IPS DF 6.9 (cell line): ENCODE measurements at regions not wholly inside any gene's neighbourhood (a gene's known extent, or its start where the extent isn't known, plus 50 kb on each side); places are given as distances from the start of the nearest gene placed in this dataset.

Experiments
- DNase-seq: peaks from one replicate; pipeline ENCODE4 v3.0.0-alpha.2; 2013; ENCODE audit warnings: low read depth, low spot score
- H3K27ac ChIP-seq: one replicate; pipeline ENCODE4 v1.5.1; 2013; ENCODE audit warnings: low read length, control low read depth
- H3K27me3 ChIP-seq: 2 replicates; pipeline ENCODE4 v1.6.1; 2013; ENCODE audit warnings: mild to moderate bottlenecking, low read length; ENCODE audit not compliant: control insufficient read depth, insufficient read depth
- H3K36me3 ChIP-seq: 2 replicates; pipeline ENCODE4 v1.6.1; 2013; ENCODE audit warnings: low read length; ENCODE audit not compliant: control insufficient read depth, insufficient read depth
- H3K4me1 ChIP-seq: 2 replicates; pipeline ENCODE4 v1.6.1; 2013; ENCODE audit warnings: low read length; ENCODE audit not compliant: control insufficient read depth, insufficient read depth
- H3K4me3 ChIP-seq: 2 replicates; pipeline ENCODE4 v1.5.1; 2013; ENCODE audit warnings: mild to moderate bottlenecking, low read length
- H3K9me3 ChIP-seq: 2 replicates; pipeline ENCODE4 v1.6.1; 2013; ENCODE audit warnings: low read length, inconsistent platforms; ENCODE audit not compliant: control insufficient read depth, insufficient read depth
- WGBS: extraction: QIAGEN DNeasy Blood & Tissue Kit; methylation state at CpG from one replicate; pipeline ENCODE4 v1.1.7; 2013; ENCODE audit warnings: mixed read lengths, missing lambda C conversion rate; ENCODE audit not compliant: insufficient read length, insufficient coverage; 5-methylcytosine and 5-hydroxymethylcytosine counted together

- WGBS: no CpG with 5 or more reads among the region's 2 CpGs
- DNase-seq: no peak
- no peaks in the 10 kb centered on the region for H3K27me3 ChIP-seq
- no peaks in the 10 kb centered on the region for H3K36me3 ChIP-seq
- no peaks in the 10 kb centered on the region for H3K9me3 ChIP-seq
- no peak overlapping the region for H3K27ac ChIP-seq
- no peak overlapping the region for H3K4me3 ChIP-seq
- no peaks in the 10 kb centered on the region for H3K4me1 ChIP-seq
Measured at GRCh38 chr11:109867784-109868183, 225.4 kb upstream of the ZC3H12C start.

DNA sequence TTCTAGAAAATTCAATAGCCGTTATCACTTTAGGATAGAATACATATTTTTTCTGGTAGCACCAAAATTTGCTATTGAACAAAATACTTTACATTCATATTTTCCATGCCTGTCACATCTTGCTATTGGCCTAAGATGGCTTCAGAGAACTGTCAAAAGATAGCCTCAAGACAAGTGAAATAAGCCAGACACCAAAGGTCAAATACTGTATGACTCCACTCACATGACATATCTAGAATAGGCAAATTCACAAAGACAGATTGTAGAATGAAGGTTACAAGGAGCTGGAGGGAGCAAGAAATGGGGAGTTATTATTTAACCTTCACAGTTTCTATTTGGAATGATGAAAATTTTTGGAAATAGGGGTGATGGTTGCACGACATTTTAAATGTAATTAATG lies 223.7 kb upstream of the ZC3H12C start:
- Histone ChIP-seq H3K4me1 (no peaks in the 10 kb centered on the region), H3K27ac (no peak overlapping the region), H3K4me3 (no peak overlapping the region), H3K9me3 (no peaks in the 10 kb centered on the region), H3K36me3 (no peaks in the 10 kb centered on the region), H3K27me3 (no peaks in the 10 kb centered on the region)
- no peak for DNase-seq
- no CpG with 5 or more reads among the region's 2 CpGs for WGBS

GRCh38 chr11:109870297-109870696 lies 222.9 kb upstream of the ZC3H12C start:
- no peak for DNase-seq
- no CpG with 5 or more reads among the region's 6 CpGs for WGBS
- H3K9me3 ChIP-seq: no peaks in the 10 kb centered on the region

DNA sequence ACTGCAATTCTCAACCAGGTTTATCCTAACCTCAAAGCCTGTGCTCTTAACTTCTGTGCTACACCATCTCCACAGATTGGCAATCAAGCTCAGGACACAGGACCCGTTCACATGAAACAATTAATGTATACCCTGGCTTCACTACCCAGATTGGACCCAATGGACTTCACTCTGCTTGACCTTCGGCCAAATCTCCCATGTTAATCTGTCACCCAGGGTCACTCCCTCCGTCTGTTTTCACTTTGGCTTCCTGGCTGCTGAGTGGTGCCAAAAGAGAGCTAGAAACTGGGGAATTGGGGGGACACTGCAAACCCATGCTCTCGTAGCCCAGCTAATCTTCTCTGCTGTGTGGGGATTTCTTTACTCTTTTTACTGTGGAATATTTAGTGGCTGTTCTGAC lies 216.1 kb upstream of the ZC3H12C start:
- no peak overlapping the region for H3K4me3 ChIP-seq
- DNase-seq: no peak
- WGBS: no CpG with 5 or more reads among the region's 4 CpGs

More at GRCh38 chr11:109870297-109870696, 222.9 kb upstream of the ZC3H12C start:
- Histone ChIP-seq H3K27me3 (no peaks in the 10 kb centered on the region), H3K4me1 (no peaks in the 10 kb centered on the region), H3K36me3 (no peaks in the 10 kb centered on the region), H3K27ac (no peak overlapping the region), H3K4me3 (no peak overlapping the region)

GRCh38 chr11:109884501-109884900 lies 208.7 kb upstream of the ZC3H12C start:
- no peak overlapping the region for H3K4me3 ChIP-seq
- H3K36me3 ChIP-seq: no peaks in the 10 kb centered on the region
- no peak for DNase-seq
- no peaks in the 10 kb centered on the region for H3K27me3 ChIP-seq
- no peak overlapping the region for H3K27ac ChIP-seq
- H3K9me3 ChIP-seq: no peaks in the 10 kb centered on the region
- H3K4me1 ChIP-seq: no peaks in the 10 kb centered on the region
- no CpG with 5 or more reads among the region's 4 CpGs for WGBS

More for the DNA sequence above, 216.1 kb upstream of the ZC3H12C start:
- no peak overlapping the region for H3K27ac ChIP-seq
- H3K27me3 ChIP-seq: no peaks in the 10 kb centered on the region
- no peaks in the 10 kb centered on the region for H3K9me3 ChIP-seq
- H3K4me1 ChIP-seq: no peaks in the 10 kb centered on the region
- H3K36me3 ChIP-seq: no peaks in the 10 kb centered on the region

- WGBS: no CpG with 5 or more reads among the region's 7 CpGs
- no peaks in the 10 kb centered on the region for H3K9me3 ChIP-seq
- no peaks in the 10 kb centered on the region for H3K36me3 ChIP-seq
- no peaks in the 10 kb centered on the region for H3K4me1 ChIP-seq
- no peak overlapping the region for H3K27ac ChIP-seq
- H3K27me3 ChIP-seq: no peaks in the 10 kb centered on the region
- DNase-seq: no peak
- H3K4me3 ChIP-seq: no peak overlapping the region
Measured at GRCh38 chr11:109885006-109885405, 208.2 kb upstream of the ZC3H12C start.

- no peak overlapping the region for H3K27ac ChIP-seq
- no peaks in the 10 kb centered on the region for H3K4me1 ChIP-seq
- no peaks in the 10 kb centered on the region for H3K9me3 ChIP-seq
- no peak for DNase-seq
- WGBS: no CpG with 5 or more reads among the region's 4 CpGs
- no peaks in the 10 kb centered on the region for H3K36me3 ChIP-seq
- H3K4me3 ChIP-seq: no peak overlapping the region
- H3K27me3 ChIP-seq: no peaks in the 10 kb centered on the region
Measured at GRCh38 chr11:109892321-109892794, 200.8 kb upstream of the ZC3H12C start.

- no peak for DNase-seq
- Histone ChIP-seq H3K9me3 (no peaks in the 10 kb centered on the region), H3K27me3 (no peaks in the 10 kb centered on the region), H3K4me1 (no peaks in the 10 kb centered on the region), H3K36me3 (no peaks in the 10 kb centered on the region), H3K27ac (no peak overlapping the region), H3K4me3 (no peak overlapping the region)
- no CpG with 5 or more reads among the region's 1 CpG for WGBS
Measured at GRCh38 chr11:109894242-109894641, 198.9 kb upstream of the ZC3H12C start.

GRCh38 chr11:109898592-109898991 lies 194.6 kb upstream of the ZC3H12C start:
- no CpG with 5 or more reads among the region's 2 CpGs for WGBS
- Histone ChIP-seq H3K9me3 (no peaks in the 10 kb centered on the region), H3K36me3 (no peaks in the 10 kb centered on the region), H3K27me3 (no peaks in the 10 kb centered on the region), H3K4me1 (no peaks in the 10 kb centered on the region), H3K4me3 (no peak overlapping the region), H3K27ac (no peak overlapping the region)
- DNase-seq: no peak

DNA sequence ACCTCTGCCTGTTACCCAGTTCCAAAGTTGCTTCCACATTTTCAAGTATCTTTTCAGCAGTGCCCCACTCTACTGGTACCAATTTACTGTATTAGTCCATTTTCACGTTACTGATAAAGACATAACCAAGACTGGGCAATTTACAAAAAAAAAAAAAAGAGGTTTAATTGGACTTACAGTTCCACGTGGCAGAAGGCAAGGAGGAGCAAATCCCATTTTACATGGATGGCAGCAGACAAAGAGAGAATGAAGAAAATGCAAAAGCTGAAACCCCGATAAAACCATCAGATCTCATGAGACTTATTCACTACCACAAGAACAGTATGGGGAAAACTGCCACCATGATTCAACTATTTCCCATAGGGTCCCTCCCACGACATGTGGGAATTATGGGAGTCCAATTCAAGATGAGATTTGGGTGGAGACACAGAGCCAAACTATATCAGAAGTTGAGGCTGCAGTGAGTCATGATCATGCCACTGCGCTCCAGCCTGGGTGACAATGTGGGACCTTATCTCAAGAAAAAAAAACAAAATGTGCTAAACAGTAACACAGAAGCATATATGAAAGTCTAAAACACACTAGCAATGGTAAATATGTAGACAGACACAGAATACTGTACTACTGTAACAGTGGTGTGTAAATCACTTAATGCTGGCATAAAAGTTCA lies 190.3 kb upstream of the ZC3H12C start:
- Histone ChIP-seq H3K9me3 (no peaks in the 10 kb centered on the region), H3K36me3 (no peaks in the 10 kb centered on the region), H3K27me3 (no peaks in the 10 kb centered on the region), H3K4me1 (no peaks in the 10 kb centered on the region), H3K27ac (no peak overlapping the region), H3K4me3 (no peak overlapping the region)
- no CpG with 5 or more reads among the region's 5 CpGs for WGBS
- no peak for DNase-seq

DNA sequence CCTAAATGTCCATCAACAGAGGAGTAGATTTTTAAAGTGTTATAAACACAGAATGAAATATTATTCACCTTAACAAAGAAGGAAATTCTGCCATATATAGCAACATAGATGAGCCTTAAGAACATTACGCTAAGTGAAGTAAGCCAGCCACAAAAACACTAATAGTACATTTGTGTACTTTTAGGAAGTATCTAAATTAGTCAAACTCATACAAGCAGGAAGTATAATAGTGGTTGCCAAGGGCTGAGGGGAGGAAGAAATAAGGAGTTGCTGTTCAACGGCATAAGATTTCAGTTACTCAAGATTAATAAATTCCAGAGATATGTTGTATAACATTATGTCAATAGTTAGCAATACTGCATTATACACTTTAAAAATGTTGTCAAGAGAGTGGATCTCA lies 181.7 kb upstream of the ZC3H12C start:
- WGBS: no CpG with 5 or more reads among the region's 2 CpGs
- no peaks in the 10 kb centered on the region for H3K27me3 ChIP-seq
- H3K9me3 ChIP-seq: no peaks in the 10 kb centered on the region
- H3K27ac ChIP-seq: no peak overlapping the region
- no peak for DNase-seq
- H3K4me1 ChIP-seq: no peaks in the 10 kb centered on the region
- no peaks in the 10 kb centered on the region for H3K36me3 ChIP-seq
- no peak overlapping the region for H3K4me3 ChIP-seq
